Left lung (tissue), 4 donors: ENCODE measurements at regions not wholly inside any gene's neighbourhood (a gene's known extent, or its start where the extent isn't known, plus 50 kb on each side); places are given as distances from the start of the nearest gene placed in this dataset.

Experiments used
- ATAC-seq: fragments of 200-7000 bp; cut with Tn5 transposase; one replicate; pipeline ENCODE4 v1.9.1; 2020; ENCODE audit warnings: moderate library complexity
- DNase-seq, 4 donors: peaks; one replicate each; pipeline ENCODE4 v3.0.0-alpha.2; 2013 to 2020
- H3K27ac ChIP-seq, 2 donors: fragments of 200-600 bp; sonication (generic) in 1 of 2; one replicate each; pipeline versions ENCODE4 v1.5.0 to v1.8.0; 2020 to 2021
- H3K27me3 ChIP-seq, 2 donors: fragments of 200-600 bp; sonication (generic) in 1 of 2; one replicate each; pipeline versions ENCODE4 v1.5.0 to v1.8.0; 2020 to 2021
- H3K36me3 ChIP-seq, 2 donors: fragments of 200-600 bp; sonication (generic) in 1 of 2; one replicate each; pipeline versions ENCODE4 v1.5.0 to v1.8.0; 2020 to 2021
- H3K4me1 ChIP-seq, 2 donors: fragments of 200-600 bp; one replicate each; pipeline ENCODE4 v1.8.0; 2021
- H3K4me3 ChIP-seq, 2 donors: fragments of 200-600 bp; sonication (generic) in 1 of 2; one replicate each; pipeline versions ENCODE4 v1.5.0 to v1.8.0; 2020 to 2021; ENCODE audit warnings: mild to moderate bottlenecking in 1 of 2
- H3K9me3 ChIP-seq, 2 donors: fragments of 200-600 bp; sonication (generic) in 1 of 2; one replicate each; pipeline versions ENCODE4 v1.5.0 to v1.8.0; 2020 to 2021
- CTCF ChIP-seq, 2 donors: fragments of 200-600 bp; sonication (generic) in 1 of 2; IDR thresholded peaks; one replicate each; pipeline versions ENCODE4 v1.5.0 to v1.8.0; 2021; ENCODE audit warnings: antibody characterized with exemption in 2 of 2
- intact Hi-C, 2 donors: fragments of 100-400 bp; cut with DNase I; formaldehyde crosslinking; loops; one replicate each; pipeline versions ENCODE4 v1.11.2 to v1.14.2; 2022
- donor health status: DM: no; HTN: yes; CAD: no.
- donor health status: DM: no; HTN: no; CAD: no.

GRCh38 chr7:52959336-52959735 lies 76.1 kb upstream of the POM121L12 start:
- Histone ChIP-seq H3K4me1 (no peaks in the 10 kb centered on the region), H3K36me3 (no peaks in the 10 kb centered on the region), H3K27me3 (no peaks in the 10 kb centered on the region), H3K4me3 (no peak overlapping the region), H3K27ac (no peak overlapping the region), H3K9me3 (no peaks in the 10 kb centered on the region)
- DNase-seq, result no peak
- intact Hi-C loops, result no loop called here
- no peak for ATAC-seq
- no peak for TF ChIP-seq CTCF (IDR thresholded peaks at IDR 0.05)

- intact Hi-C loops, result no loop called here
- Histone ChIP-seq H3K9me3 (no peaks in the 10 kb centered on the region), H3K4me1 (no peaks in the 10 kb centered on the region), H3K27ac (no peak overlapping the region), H3K27me3 (no peaks in the 10 kb centered on the region), H3K36me3 (no peaks in the 10 kb centered on the region), H3K4me3 (no peak overlapping the region)
- ATAC-seq, result no peak
- no peak for DNase-seq
- no peak for TF ChIP-seq CTCF (IDR thresholded peaks at IDR 0.05)
These were observed 76.8 kb upstream of the POM121L12 start for GRCh38 chr7:52958621-52959140.

GRCh38 chr7:52956379-52956915 lies 79.0 kb upstream of the POM121L12 start:
- DNase-seq (no peak), ATAC-seq (no peak)
- intact Hi-C loops, result no loop called here
- Histone ChIP-seq H3K4me1 (no peaks in the 10 kb centered on the region), H3K9me3 (no peaks in the 10 kb centered on the region), H3K27ac (no peak overlapping the region), H3K27me3 (no peaks in the 10 kb centered on the region), H3K4me3 (no peak overlapping the region), H3K36me3 (no peaks in the 10 kb centered on the region)
- TF ChIP-seq CTCF (IDR thresholded peaks at IDR 0.05), result no peak

- no peak for ATAC-seq
- DNase-seq, result no peak
- Histone ChIP-seq H3K4me1 (no peaks in the 10 kb centered on the region), H3K36me3 (no peaks in the 10 kb centered on the region), H3K27me3 (no peaks in the 10 kb centered on the region), H3K27ac (no peak overlapping the region), H3K4me3 (no peak overlapping the region), H3K9me3 (no peaks in the 10 kb centered on the region)
- intact Hi-C loops, result no loop called here
- TF ChIP-seq CTCF (IDR thresholded peaks at IDR 0.05), result no peak
These were observed 79.9 kb upstream of the POM121L12 start for GRCh38 chr7:52955522-52955921.

- no peak overlapping the region for H3K4me3 ChIP-seq
- H3K36me3 ChIP-seq, result no peaks in the 10 kb centered on the region
- H3K27me3 ChIP-seq, result no peaks in the 10 kb centered on the region
- ATAC-seq, result no peak
- peaks cover 0 to 12% of the 10 kb centered on the region in 2 donors for H3K9me3 ChIP-seq
- no peaks in the 10 kb centered on the region for H3K4me1 ChIP-seq
- no peak overlapping the region for H3K27ac ChIP-seq
- TF ChIP-seq CTCF (IDR thresholded peaks at IDR 0.05), result no peak
- DNase-seq, result no peak
- intact Hi-C loops, result no loop called here
These were observed 90.5 kb upstream of the POM121L12 start for GRCh38 chr7:52944921-52945320.
